ENCODE measurements at regions not wholly inside any gene's neighbourhood (a gene's known extent, or its start where the extent isn't known, plus 50 kb on each side); places are given as distances from the start of the nearest gene placed in this dataset.

GRCh38 chr12:67871231-67871630 is 118.0 kb upstream of the IFNG-AS1 start:
- no peaks in the 10 kb centered on the region for H3K4me1 ChIP-seq (ENCODE audit: insufficient read depth, low read length)
- no peaks in the 10 kb centered on the region; the same call in 1 of the 2 replicates for H3K9me3 ChIP-seq (ENCODE audit: control insufficient read depth, insufficient read depth, low read length)

GRCh38 chr12:67873355-67873754 is 115.9 kb upstream of the IFNG-AS1 start:
- Histone ChIP-seq H3K36me3 (ENCODE audit: insufficient read depth, low read length) (no peaks in the 10 kb centered on the region), H3K9ac (ENCODE audit: low read depth, low read length) (no peak overlapping the region), H3K9me3 (ENCODE audit: control insufficient read depth, insufficient read depth, low read length) (no peaks in the 10 kb centered on the region; the same call in 1 of the 2 replicates), H3K4me1 (ENCODE audit: insufficient read depth, low read length) (no peaks in the 10 kb centered on the region)

More at GRCh38 chr12:67871231-67871630, 118.0 kb upstream of the IFNG-AS1 start:
- Histone ChIP-seq H3K36me3 (ENCODE audit: insufficient read depth, low read length) (no peaks in the 10 kb centered on the region), H3K9ac (ENCODE audit: low read depth, low read length) (no peak overlapping the region)

- Histone ChIP-seq H3K36me3 (ENCODE audit: insufficient read depth, low read length) (no peaks in the 10 kb centered on the region), H3K4me1 (ENCODE audit: insufficient read depth, low read length) (no peaks in the 10 kb centered on the region), H3K9ac (ENCODE audit: low read depth, low read length) (no peak overlapping the region), H3K9me3 (ENCODE audit: control insufficient read depth, insufficient read depth, low read length) (no peaks in the 10 kb centered on the region; the same call in 1 of the 2 replicates)
These were observed 112.8 kb upstream of the IFNG-AS1 start for GRCh38 chr12:67876305-67876915.

DNA sequence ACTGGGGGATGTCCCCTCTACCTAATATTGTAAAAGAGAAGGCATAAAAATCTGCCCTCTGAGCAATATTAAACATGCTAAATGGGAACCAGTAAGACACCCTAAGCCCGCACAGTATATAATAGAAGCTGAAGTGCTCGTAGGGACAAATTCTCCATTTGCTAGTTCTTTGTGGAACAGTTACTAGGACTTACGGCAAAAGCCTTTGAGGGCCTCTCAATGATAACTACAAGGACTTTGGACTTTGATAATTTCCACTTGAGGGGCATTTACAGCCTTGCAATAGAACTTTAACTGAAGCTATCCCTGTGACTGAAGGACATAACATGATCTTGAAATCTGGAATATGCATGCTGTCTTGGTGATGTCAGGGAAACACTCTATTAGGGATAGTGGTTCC is 111.5 kb upstream of the IFNG-AS1 start:
- no peak overlapping the region for H3K9ac ChIP-seq (ENCODE audit: low read depth, low read length)
- no peaks in the 10 kb centered on the region for H3K36me3 ChIP-seq (ENCODE audit: insufficient read depth, low read length)

GRCh38 chr12:67879937-67880336 is 109.3 kb upstream of the IFNG-AS1 start:
- Histone ChIP-seq H3K9ac (ENCODE audit: low read depth, low read length) (no peak overlapping the region), H3K9me3 (ENCODE audit: control insufficient read depth, insufficient read depth, low read length) (no peaks in the 10 kb centered on the region; the same call in 1 of the 2 replicates), H3K36me3 (ENCODE audit: insufficient read depth, low read length) (no peaks in the 10 kb centered on the region), H3K4me1 (ENCODE audit: insufficient read depth, low read length) (no peaks in the 10 kb centered on the region)

More for the DNA sequence above, 111.5 kb upstream of the IFNG-AS1 start:
- H3K4me1 ChIP-seq (ENCODE audit: insufficient read depth, low read length), result no peaks in the 10 kb centered on the region
- no peaks in the 10 kb centered on the region; the same call in 1 of the 2 replicates for H3K9me3 ChIP-seq (ENCODE audit: control insufficient read depth, insufficient read depth, low read length)

DNA sequence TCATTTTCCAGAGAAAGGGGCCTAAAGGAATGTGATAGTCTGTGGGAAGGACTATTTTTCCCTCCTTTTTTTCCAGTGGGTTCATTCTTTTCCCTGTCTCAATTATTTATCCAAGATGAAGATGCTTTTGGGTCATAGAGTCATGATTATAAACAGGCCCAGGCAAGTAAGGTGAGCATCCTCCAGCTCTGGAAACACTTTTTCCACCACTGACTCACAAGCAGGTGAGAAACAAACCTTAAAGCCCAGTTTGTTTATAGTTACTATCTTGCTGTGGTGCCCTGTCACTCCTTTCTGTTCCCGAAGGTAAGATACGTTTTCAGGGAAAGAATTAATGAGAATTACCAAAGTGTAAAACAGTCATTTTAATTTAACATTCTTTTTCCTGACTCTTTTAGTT is 107.7 kb upstream of the IFNG-AS1 start:
- H3K9ac ChIP-seq (ENCODE audit: low read depth, low read length), result no peak overlapping the region
- no peaks in the 10 kb centered on the region for H3K4me1 ChIP-seq (ENCODE audit: insufficient read depth, low read length)
- no peaks in the 10 kb centered on the region for H3K36me3 ChIP-seq (ENCODE audit: insufficient read depth, low read length)

DNA sequence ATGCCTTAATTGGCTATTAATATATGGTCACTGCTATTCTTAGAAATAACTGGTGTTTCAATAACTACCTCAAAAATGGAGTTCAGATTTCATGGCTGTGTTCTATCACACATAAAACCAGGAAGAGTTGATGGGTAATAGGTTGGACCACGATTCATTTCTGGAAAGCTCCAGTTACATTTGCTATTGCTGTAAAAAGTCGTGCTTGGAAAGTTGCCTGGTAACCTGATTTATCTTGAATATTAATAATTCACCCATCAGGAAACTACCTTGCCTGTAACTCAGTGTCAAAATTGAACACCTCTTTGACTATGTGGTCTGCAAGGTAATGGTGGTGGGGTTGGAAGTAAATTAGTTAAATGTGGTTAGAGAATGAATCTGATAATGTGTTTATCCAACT is 104.7 kb upstream of the IFNG-AS1 start:
- Histone ChIP-seq H3K9me3 (ENCODE audit: control insufficient read depth, insufficient read depth, low read length) (no peaks in the 10 kb centered on the region), H3K36me3 (ENCODE audit: insufficient read depth, low read length) (no peaks in the 10 kb centered on the region), H3K4me1 (ENCODE audit: insufficient read depth, low read length) (no peaks in the 10 kb centered on the region), H3K9ac (ENCODE audit: low read depth, low read length) (no peak overlapping the region)

More for the DNA sequence above, 107.7 kb upstream of the IFNG-AS1 start:
- no peaks in the 10 kb centered on the region for H3K9me3 ChIP-seq (ENCODE audit: control insufficient read depth, insufficient read depth, low read length)

GRCh38 chr12:67885375-67886169 is 103.7 kb upstream of the IFNG-AS1 start:
- H3K4me1 ChIP-seq (ENCODE audit: insufficient read depth, low read length), result no peaks in the 10 kb centered on the region
- no peaks in the 10 kb centered on the region for H3K36me3 ChIP-seq (ENCODE audit: insufficient read depth, low read length)
- H3K9me3 ChIP-seq (ENCODE audit: control insufficient read depth, insufficient read depth, low read length), result no peaks in the 10 kb centered on the region
- H3K9ac ChIP-seq (ENCODE audit: low read depth, low read length), result no peak overlapping the region

GRCh38 chr12:67887065-67887464 is 102.2 kb upstream of the IFNG-AS1 start:
- H3K9me3 ChIP-seq (ENCODE audit: control insufficient read depth, insufficient read depth, low read length), result no peaks in the 10 kb centered on the region
- no peaks in the 10 kb centered on the region for H3K4me1 ChIP-seq (ENCODE audit: insufficient read depth, low read length)
- no peaks in the 10 kb centered on the region for H3K36me3 ChIP-seq (ENCODE audit: insufficient read depth, low read length)
- H3K9ac ChIP-seq (ENCODE audit: low read depth, low read length), result no peak overlapping the region

DNA sequence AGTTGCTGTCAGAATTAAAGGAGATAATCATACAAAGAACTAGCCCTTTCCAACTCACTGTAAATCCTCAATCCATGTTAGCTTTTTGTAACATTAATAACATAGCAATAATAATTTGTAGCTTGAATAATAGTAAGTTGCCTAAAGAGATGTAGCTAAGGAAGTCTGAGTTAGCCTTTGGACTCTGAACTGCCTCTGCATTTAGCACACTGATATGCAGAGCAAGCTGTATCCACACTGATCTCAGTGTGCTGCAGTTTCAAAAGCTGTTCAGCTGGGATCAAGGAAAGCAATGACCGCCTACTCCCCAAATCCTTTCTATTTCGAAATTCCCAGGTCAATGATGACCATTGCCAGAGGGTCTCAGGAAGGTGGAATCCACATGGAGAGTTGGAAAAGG is 99.3 kb upstream of the IFNG-AS1 start:
- Histone ChIP-seq H3K4me1 (ENCODE audit: insufficient read depth, low read length) (no peaks in the 10 kb centered on the region), H3K9ac (ENCODE audit: low read depth, low read length) (no peak overlapping the region)

DNA sequence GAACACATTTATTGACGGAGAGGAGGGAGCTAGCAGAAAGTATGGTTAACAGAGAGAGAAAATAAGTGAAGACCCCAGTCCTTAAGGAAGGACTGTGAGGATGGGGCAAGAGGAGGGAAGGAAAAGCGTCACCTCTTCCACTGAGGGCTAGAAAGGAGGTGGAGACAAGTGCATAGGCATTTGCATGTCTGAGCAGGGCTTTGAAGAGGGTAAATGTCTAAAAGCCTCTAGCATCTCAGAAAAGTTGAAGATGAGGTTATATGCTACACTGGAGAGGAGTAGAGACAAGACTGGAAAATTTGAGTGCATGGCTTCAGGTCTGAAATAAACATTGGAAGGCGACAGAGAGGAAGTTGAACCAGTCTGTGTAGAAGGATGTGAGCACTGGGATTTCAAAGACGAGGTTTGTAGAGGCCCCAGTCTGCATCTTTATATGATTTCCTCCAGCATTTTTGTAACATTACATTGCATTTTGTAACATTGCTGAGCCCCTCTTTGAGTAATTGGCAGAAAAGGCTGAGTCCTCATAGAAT is 98.5 kb upstream of the IFNG-AS1 start:
- no peaks in the 10 kb centered on the region for H3K9me3 ChIP-seq (ENCODE audit: control insufficient read depth, insufficient read depth, low read length)
- no peaks in the 10 kb centered on the region for H3K4me1 ChIP-seq (ENCODE audit: insufficient read depth, low read length)
- no peaks in the 10 kb centered on the region for H3K36me3 ChIP-seq (ENCODE audit: insufficient read depth, low read length)
- H3K9ac ChIP-seq (ENCODE audit: low read depth, low read length), result no peak overlapping the region

More for the DNA sequence above, 99.3 kb upstream of the IFNG-AS1 start:
- no peaks in the 10 kb centered on the region for H3K36me3 ChIP-seq (ENCODE audit: insufficient read depth, low read length)
- H3K9me3 ChIP-seq (ENCODE audit: control insufficient read depth, insufficient read depth, low read length), result no peaks in the 10 kb centered on the region

DNA sequence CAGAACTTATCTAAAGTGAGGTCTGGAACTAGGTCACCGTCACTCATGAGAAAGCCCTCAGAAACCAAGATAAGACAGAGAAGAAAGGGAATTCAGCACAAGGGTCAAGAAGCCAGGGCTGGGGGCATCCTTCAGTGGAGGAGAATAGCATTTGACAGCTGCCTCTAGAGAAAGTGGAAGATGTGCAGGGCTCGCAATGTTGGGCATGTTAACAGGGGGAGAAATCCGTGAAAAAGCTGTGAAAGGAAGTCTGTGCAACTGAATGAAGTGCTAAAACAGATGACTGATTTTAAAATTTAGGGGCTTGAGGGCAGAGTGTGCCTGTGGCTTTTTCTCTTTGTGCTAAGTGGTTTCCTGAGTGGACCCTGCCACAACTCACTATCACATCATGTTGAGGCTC is 97.7 kb upstream of the IFNG-AS1 start:
- Histone ChIP-seq H3K9ac (ENCODE audit: low read depth, low read length) (no peak overlapping the region), H3K9me3 (ENCODE audit: control insufficient read depth, insufficient read depth, low read length) (no peaks in the 10 kb centered on the region), H3K36me3 (ENCODE audit: insufficient read depth, low read length) (no peaks in the 10 kb centered on the region), H3K4me1 (ENCODE audit: insufficient read depth, low read length) (no peaks in the 10 kb centered on the region)

DNA sequence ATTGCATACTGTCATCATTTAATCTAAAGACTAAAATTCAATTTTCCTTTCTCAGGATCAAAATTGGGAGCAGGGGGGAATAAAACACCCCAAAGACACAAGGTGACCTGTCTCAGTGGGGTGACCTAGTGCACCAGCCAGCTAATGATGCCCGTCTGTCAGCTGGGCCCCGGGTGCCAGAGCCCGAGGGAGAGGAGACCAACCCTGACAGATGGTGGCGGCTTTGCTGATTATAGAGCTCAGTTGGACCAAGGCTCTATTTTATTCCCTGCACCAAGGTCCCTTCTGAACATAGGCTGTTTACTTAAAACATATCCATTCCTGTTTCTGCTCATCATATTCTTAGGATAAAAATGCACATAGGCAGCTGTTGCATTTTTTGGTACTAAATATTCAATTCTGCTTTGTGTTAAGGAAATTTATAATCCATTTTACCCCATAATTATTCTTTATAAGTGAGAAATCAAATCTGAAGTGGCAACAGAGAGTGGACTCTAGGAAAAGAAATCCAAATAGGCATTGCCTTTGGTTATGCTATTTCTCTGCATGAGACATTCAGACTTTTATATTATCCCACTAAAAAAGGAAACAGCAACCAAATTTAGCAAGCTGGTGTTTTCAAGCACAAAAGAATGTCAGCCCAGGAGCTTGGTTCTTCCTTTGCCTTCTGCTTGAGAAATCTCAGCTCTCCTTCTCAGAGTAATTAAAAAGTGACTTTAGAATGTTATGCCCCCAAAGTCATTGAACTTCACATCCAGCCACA is 96.8 kb upstream of the IFNG-AS1 start:
- H3K4me1 ChIP-seq (ENCODE audit: insufficient read depth, low read length), result no peaks in the 10 kb centered on the region
- no peaks in the 10 kb centered on the region for H3K36me3 ChIP-seq (ENCODE audit: insufficient read depth, low read length)
- no peak overlapping the region for H3K9ac ChIP-seq (ENCODE audit: low read depth, low read length)
- no peaks in the 10 kb centered on the region for H3K9me3 ChIP-seq (ENCODE audit: control insufficient read depth, insufficient read depth, low read length)

DNA sequence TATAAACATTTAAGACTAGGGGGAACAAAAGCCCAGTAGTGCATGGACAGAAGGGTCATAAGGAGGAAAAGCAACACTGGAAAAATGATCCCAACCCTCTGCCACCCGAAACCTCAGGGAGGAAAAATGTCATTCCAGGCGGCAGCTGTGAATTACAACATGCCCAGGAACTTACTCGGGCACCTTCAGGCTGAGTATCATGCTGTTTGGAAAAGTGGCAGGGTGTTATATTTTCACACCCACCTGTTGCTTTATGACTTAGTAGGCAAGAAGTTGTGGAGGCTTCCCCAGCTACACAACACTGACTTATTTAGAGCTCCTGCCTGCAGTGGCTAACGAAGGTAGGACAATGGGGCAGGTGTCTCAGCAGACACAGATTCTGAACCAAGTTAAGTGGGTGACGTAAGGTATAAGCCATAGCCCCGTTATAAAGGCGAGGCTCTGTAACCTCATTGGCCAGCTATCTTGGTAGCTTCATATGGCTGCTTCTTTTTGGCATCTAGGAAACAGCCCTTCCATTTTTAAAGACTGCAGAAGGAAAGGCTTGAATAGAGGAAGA is 96.1 kb upstream of the IFNG-AS1 start:
- Histone ChIP-seq H3K9me3 (ENCODE audit: control insufficient read depth, insufficient read depth, low read length) (no peaks in the 10 kb centered on the region), H3K36me3 (ENCODE audit: insufficient read depth, low read length) (no peaks in the 10 kb centered on the region), H3K9ac (ENCODE audit: low read depth, low read length) (no peak overlapping the region), H3K4me1 (ENCODE audit: insufficient read depth, low read length) (no peaks in the 10 kb centered on the region)
